ENCODE measurements at regions not wholly inside any gene's neighbourhood (a gene's known extent, or its start where the extent isn't known, plus 50 kb on each side); places are given as distances from the start of the nearest gene placed in this dataset.

DNA sequence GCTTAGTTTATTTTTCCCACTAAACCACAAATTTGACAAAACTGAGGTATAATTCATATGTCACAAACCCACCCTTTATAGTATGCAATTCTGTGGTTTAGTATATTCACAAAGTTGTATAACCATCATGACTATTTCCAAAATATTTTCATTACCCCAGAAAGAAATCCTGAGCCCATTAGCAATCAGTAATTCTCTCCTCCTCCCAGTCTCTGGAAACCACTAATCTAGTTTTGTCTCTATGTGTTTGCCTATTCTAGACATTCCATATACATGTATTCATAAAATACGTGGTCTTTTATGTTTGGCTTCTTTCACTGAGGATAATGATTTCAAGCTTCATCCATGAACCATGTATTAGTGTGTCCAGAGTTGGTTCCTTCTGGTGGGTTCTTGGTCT lies 267.6 kb downstream of the AEBP2 start:
- Mint-ChIP-seq H3K4me3 (no peak overlapping the region), H3K27ac (no peak overlapping the region), H3K9me3 (peaks cover 16% of the 10 kb centered on the region), H3K36me3 (no peaks in the 10 kb centered on the region), H3K4me1 (no peaks in the 10 kb centered on the region)
- DNase-seq (ENCODE audit: low spot score in 2 of 2) (no peak), ATAC-seq (no peak)

DNA sequence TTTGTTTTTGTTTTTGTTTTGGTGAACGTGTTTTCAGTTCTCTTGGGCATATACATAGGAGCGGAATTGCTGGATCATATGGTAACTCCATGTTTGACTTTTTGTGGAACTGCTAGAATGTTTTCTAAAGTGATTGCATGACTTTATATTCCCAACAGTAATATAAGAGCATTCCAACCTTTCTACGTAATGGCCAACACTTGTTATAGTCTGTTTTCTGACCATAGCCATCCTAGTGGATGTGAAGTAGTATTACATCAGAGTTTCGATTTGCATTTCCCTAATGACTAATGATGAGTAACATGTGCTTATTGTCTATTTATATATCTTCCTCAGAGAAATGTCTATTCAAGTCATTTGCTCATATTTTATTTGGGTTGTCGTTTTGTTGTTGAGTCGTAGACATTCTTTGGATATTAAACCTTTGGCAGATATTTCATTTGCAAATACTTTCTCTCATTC lies 268.7 kb downstream of the AEBP2 start:
- ATAC-seq = no peak
- H3K9me3 Mint-ChIP-seq = peaks cover 12% of the 10 kb centered on the region
- no peak for DNase-seq (ENCODE audit: low spot score in 2 of 2)
- no peaks in the 10 kb centered on the region for H3K36me3 Mint-ChIP-seq
- no peak overlapping the region for H3K27ac Mint-ChIP-seq
- no peaks in the 10 kb centered on the region for H3K4me1 Mint-ChIP-seq
- no peak overlapping the region for H3K4me3 Mint-ChIP-seq

DNA sequence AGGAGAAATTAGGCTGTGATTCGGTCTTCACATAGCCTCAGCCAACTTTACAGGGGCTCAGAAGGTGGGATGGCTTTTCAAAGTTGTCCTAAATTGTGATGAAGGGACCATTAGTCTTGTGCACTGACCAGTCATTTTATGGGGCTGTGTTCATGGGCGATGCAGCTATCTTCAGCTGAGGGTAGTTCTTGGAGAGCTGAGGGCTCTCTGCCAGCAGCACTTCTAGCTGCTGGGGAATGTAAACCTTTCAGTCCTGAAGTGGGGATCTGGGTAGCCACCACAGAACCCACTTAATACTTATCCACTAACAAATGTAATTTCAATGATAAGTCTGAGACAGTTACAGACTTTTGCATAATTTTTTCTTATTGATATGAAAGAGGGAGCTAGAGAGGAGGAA lies 270.6 kb downstream of the AEBP2 start:
- ATAC-seq (no peak), DNase-seq (ENCODE audit: low spot score in 2 of 2) (no peak)
- Mint-ChIP-seq H3K9me3 (peaks cover 6% of the 10 kb centered on the region), H3K4me1 (no peaks in the 10 kb centered on the region), H3K4me3 (no peak overlapping the region), H3K27ac (no peak overlapping the region), H3K36me3 (no peaks in the 10 kb centered on the region)

DNA sequence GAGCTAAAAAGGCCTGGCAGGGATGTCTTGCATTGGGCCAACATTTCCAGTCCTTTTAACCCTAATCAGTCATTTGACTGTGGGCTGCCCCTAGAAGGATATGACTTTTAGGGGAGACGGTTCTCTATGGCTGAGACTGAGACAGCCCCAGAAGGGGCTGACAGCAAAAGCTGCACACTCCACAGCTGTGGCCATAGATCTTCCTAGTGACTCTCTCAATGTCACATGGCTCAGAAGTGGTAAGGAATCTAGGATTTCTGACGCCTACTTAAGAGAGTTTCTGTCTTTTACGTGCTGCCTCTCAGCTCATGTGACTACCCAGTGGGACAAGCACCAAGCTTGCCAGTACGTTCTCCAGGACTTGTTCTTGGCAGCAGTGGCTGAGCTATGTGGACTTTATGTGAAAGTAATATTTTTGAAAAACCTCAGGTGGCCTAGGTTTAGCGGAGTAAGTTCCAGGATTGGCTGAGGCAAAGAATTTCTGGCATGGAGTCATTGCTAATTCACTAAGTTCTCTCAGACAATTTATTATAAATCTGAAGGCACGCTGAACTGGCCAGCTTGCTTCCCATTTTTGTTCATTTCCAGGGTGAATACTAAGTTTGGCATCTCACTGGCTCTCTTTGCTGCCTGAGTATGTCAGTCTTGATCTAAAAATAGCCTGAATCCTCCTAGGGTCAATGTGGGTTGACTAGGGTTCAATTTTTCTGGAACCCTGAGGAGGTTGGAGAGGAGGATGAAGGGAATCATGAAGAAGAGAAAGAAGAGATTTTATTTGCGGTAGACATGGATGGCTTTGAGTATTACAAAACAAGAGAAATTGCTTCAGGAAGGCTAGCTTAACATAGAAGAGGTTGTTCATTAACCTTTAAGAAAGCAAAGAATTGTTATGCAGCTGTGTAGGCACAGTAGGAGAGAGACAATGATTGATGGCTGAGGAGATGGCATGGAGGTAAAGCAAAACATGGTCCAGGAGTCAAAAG lies 271.8 kb downstream of the AEBP2 start:
- H3K36me3 Mint-ChIP-seq = no peaks in the 10 kb centered on the region
- no peak overlapping the region for H3K27ac Mint-ChIP-seq
- H3K9me3 Mint-ChIP-seq = peaks cover 6% of the 10 kb centered on the region
- no peak for DNase-seq (ENCODE audit: low spot score in 2 of 2)
- no peaks in the 10 kb centered on the region for H3K4me1 Mint-ChIP-seq
- no peak for ATAC-seq
- H3K4me3 Mint-ChIP-seq = no peak overlapping the region

DNA sequence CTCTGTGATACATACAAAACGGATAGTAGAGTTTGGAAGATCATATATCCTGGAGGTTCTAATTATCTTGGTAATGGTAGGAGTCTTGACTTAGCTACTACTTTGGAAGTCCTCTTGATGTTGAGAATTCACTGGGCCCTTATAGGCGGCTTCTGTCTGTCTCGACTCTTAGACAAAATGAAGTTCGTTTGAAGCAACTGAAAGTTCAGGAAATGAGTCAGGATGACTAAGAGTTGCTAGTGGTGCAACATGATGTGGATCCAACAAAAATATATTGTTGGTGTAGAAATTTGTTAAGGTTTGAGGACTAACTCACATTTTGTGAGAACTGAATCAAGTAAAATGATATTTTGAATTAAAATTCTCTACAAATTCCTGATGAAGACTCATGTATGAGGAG lies 272.7 kb downstream of the AEBP2 start:
- no peak overlapping the region for H3K27ac Mint-ChIP-seq
- peaks cover under 1% of the 10 kb centered on the region for H3K9me3 Mint-ChIP-seq
- no peak overlapping the region for H3K4me3 Mint-ChIP-seq
- no peaks in the 10 kb centered on the region for H3K4me1 Mint-ChIP-seq
- no peak for DNase-seq (ENCODE audit: low spot score in 2 of 2)
- no peaks in the 10 kb centered on the region for H3K36me3 Mint-ChIP-seq
- peak; percentile 70 for ATAC-seq

DNA sequence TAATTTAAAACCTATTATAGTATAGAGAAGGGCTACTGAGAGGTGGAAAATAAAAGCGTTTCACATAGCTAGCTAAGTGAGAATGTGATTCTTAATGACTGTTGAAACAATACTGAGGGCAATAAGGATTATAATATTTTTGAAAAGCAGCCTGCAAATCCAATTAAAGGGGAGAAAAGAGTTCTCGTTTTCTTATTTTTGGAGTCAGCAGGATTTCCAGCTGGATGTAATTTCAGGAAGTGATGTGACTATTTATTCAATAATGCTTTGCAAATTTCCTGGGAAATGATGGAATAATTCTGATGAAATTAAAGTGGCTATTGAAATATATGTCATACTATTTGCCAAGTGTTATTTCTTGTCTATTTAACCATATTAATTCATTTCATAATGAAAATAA lies 279.1 kb downstream of the AEBP2 start:
- Mint-ChIP-seq H3K4me3 (no peak overlapping the region), H3K9me3 (no peaks in the 10 kb centered on the region), H3K4me1 (no peaks in the 10 kb centered on the region), H3K36me3 (no peaks in the 10 kb centered on the region), H3K27ac (no peak overlapping the region)
- DNase-seq (ENCODE audit: low spot score in 2 of 2) = no peak
- no peak for ATAC-seq

DNA sequence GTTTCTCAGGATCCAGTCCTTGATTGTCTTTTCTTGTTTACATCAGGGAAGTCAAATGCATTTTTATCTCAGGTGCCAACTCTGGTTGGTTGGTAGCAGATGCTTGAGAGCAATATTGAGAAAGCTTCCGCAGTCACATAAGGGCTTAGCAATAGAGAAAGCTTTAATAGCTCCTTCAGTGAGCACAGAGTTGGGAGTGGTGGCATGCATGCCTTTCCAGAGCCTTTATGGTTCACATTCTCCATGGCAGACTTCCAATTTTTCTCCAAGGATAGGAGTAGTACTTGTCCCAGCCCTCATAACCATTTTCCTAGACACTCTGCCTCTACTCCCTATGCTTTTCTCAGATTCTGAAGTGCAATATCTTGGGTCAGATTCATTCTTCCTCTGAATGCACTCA lies 280.4 kb downstream of the AEBP2 start:
- Mint-ChIP-seq H3K27ac (no peak overlapping the region), H3K4me3 (no peak overlapping the region), H3K9me3 (no peaks in the 10 kb centered on the region), H3K4me1 (no peaks in the 10 kb centered on the region), H3K36me3 (no peaks in the 10 kb centered on the region)
- ATAC-seq (no peak), DNase-seq (ENCODE audit: low spot score in 2 of 2) (no peak)

DNA sequence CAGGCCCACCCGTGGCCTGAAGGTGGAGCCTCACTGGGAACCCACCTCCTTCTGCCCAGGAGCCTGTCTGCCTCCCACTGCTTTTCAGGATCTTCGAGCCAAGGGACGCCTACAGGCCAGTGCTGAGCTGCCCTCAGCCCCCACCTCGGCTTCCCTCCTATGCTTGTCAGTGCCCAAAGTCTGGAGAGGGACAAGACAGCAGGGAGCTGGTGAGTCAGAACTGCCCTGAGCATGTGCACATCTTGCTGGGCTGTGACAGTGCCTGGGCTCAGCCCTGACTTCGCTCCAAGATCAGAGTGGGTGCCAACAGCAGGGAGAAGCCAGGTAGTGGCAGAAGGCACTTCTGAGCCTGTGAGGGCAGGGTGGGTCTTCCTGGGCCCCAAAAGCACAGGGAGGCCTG lies 286.8 kb downstream of the AEBP2 start:
- no peaks in the 10 kb centered on the region for H3K36me3 Mint-ChIP-seq
- no peak overlapping the region for H3K27ac Mint-ChIP-seq
- no peak for DNase-seq (ENCODE audit: low spot score in 2 of 2)
- ATAC-seq = peak; percentile 28
- H3K9me3 Mint-ChIP-seq = no peaks in the 10 kb centered on the region
- no peaks in the 10 kb centered on the region for H3K4me1 Mint-ChIP-seq
- no peak overlapping the region for H3K4me3 Mint-ChIP-seq

DNA sequence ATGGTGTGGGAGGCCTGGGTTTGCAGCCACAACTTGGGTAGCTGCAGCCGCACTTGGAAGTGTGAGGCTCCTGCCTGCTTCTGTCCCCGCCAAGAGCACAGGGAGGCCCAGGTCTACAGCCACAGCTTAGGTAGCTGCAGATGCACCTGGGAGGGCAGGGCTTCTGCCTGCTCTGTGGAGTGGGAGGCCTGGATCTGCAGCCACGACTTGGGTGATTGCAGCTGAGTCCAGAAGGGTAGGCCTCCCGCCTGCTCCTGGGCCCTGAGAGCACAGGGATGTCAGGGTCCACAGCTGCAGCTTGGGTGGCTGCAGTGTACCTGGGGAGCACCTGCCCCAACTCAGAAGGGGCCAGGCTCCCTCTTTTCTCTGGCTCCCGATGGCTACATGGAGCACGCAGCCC lies 287.3 kb downstream of the AEBP2 start:
- H3K4me3 Mint-ChIP-seq = no peak overlapping the region
- ATAC-seq = no peak
- no peaks in the 10 kb centered on the region for H3K4me1 Mint-ChIP-seq
- H3K9me3 Mint-ChIP-seq = no peaks in the 10 kb centered on the region
- no peak overlapping the region for H3K27ac Mint-ChIP-seq
- H3K36me3 Mint-ChIP-seq = no peaks in the 10 kb centered on the region
- no peak for DNase-seq (ENCODE audit: low spot score in 2 of 2)

DNA sequence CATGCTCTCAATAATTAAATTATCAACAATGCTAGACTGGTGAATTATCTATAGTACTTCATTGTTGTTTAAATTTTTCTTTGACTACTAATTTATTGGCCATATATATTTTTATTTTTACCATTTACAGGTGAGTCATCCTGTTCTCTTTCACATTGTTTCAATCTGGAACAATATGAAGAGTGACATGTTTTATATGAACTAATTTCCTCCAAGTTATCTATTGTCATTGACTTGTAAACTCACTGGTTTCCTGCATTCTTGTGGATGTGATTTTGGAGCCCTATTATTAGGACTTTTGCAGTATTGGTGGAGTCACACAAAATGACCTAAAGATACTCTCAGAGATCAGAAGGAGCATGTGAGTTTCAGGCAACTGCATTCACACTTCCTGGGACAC lies 297.7 kb downstream of the AEBP2 start:
- H3K27ac Mint-ChIP-seq = no peak overlapping the region
- H3K9me3 Mint-ChIP-seq = no peaks in the 10 kb centered on the region
- H3K4me1 Mint-ChIP-seq = no peaks in the 10 kb centered on the region
- no peak for DNase-seq (ENCODE audit: low spot score in 2 of 2)
- no peaks in the 10 kb centered on the region for H3K36me3 Mint-ChIP-seq
- no peak overlapping the region for H3K4me3 Mint-ChIP-seq
- no peak for ATAC-seq

DNA sequence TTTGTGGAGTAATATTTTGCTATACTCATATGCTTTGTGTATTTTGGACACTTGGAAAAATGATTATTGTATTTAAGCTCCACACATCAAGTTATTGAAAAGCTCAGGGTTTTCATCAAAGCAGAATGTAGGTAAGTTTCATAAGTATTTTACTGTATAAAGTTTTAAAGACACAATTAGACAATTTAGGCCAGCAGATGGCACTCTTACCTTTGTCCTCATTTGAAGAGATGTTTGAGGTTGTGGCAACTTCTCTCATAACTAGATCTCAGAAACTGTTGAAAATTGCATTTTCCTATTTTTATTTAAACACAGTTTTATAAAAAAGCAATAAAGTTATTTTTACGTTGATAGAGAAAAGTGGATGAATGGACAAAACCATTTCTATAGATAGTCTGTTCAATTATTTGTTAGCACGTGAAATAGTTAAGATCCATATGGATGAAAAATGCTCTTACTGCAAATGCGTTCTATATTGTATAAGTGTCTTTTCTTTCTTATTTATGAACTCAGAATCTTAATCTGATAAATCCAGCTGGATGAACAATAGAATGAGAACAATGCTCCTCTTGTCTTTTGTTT lies 300.0 kb downstream of the AEBP2 start:
- no peak for ATAC-seq
- DNase-seq (ENCODE audit: low spot score in 2 of 2) = peak in 1 of 2 donors; percentile 11
- H3K4me1 Mint-ChIP-seq = no peaks in the 10 kb centered on the region
- H3K36me3 Mint-ChIP-seq = no peaks in the 10 kb centered on the region
- H3K27ac Mint-ChIP-seq = no peak overlapping the region
- no peaks in the 10 kb centered on the region for H3K9me3 Mint-ChIP-seq
- H3K4me3 Mint-ChIP-seq = no peak overlapping the region

DNA sequence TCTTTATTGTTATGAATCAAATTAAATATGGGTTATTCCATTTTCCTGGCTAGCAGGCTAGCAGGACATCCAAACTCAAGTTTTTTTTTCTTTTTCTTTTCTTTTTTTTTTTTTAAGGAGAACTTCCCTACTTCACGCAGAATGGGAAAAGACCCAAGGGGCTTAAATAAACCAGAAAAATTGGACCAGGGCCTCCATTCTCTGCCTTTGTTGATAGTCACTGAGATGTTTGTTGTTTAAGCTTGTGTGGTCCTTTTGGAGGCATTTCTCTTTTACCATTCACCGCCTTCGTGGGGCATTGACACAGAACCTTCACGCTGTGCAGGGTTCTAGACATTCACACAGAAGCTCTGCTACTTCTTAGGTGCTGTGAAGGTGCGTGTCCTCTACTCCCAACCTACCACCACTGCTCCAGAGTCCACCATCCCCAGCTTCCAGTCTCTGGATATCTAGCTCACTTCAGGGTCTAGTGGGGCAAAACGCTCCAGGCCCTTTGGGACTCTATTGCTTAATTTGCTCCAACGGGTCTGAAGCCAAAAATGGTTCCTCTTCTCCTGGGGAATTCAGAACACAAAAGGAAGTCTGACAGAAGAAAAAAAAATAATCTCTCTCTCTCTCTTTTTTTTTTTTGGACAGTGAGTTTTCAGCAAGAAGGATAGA lies 301.3 kb downstream of the AEBP2 start:
- no peak overlapping the region for H3K4me3 Mint-ChIP-seq
- DNase-seq (ENCODE audit: low spot score in 2 of 2) (no peak), ATAC-seq (no peak)
- no peaks in the 10 kb centered on the region for H3K9me3 Mint-ChIP-seq
- no peaks in the 10 kb centered on the region for H3K36me3 Mint-ChIP-seq
- H3K4me1 Mint-ChIP-seq = no peaks in the 10 kb centered on the region
- H3K27ac Mint-ChIP-seq = no peak overlapping the region

DNA sequence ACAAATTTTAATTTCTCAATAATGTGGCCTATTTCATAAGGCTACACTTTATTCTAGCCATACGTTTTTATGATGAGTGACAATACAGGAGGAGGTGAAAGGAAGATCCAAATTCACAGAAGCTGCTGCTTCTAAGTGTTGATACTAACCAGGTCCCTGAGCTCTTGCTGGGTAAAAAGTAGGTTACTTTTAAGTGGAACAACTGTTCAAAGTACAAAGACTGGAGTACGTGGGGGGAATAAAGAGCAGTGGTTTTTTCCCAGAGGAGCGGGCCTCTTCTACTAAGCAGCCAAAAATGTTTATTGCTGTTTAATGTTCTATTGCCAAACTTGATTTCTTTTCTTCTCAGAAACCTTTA lies 301.8 kb downstream of the AEBP2 start:
- H3K4me3 Mint-ChIP-seq = no peak overlapping the region
- H3K9me3 Mint-ChIP-seq = no peaks in the 10 kb centered on the region
- H3K4me1 Mint-ChIP-seq = no peaks in the 10 kb centered on the region
- no peak overlapping the region for H3K27ac Mint-ChIP-seq
- no peak for ATAC-seq
- H3K36me3 Mint-ChIP-seq = no peaks in the 10 kb centered on the region
- no peak for DNase-seq (ENCODE audit: low spot score in 2 of 2)

DNA sequence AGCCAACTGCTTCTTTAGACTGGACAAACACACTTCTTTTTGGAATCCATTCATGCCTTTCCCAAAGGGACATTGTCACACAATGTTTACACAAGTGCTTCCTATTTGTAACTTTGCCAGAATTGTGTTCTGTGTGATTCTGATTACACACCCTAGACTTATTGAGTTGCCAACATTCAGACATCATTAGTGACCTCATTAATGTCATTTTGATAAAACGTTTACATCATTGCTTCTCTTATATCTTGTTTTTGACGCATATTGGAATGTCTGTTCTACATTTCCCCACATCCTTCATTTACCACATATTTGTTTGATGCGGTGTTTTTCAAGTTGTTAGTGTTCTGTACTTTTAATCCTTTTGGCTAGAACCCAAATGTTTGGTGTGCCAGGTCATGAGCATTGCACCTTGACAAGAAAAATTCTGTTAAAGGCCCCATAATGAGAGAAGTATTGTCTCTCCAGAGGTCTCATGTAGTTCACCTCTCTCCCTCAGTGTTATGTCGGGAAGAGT lies 305.5 kb downstream of the AEBP2 start:
- H3K27ac Mint-ChIP-seq = no peak overlapping the region
- no peak for DNase-seq (ENCODE audit: low spot score in 2 of 2)

DNA sequence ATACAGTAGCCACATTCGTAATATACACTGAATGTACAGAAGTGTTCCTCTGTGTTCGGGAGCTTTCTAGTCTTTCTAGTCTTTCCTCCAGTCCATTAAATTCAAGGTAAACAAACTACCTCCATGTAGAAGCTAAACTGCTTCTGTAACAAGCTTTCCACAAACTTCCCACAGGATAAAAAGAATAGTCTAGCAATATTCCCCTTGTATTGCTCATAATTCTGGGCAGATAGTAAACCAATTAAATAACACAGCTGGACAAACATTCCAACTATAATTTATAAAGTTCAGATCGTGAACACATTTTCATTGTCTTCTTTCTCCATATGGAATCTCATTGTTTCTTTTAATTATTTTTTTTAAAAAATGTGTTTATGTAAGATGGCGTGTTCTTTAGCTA lies 307.2 kb downstream of the AEBP2 start:
- no peaks in the 10 kb centered on the region for H3K4me1 Mint-ChIP-seq
- H3K27ac Mint-ChIP-seq = no peak overlapping the region
- DNase-seq (ENCODE audit: low spot score in 2 of 2) = no peak
- H3K4me3 Mint-ChIP-seq = no peak overlapping the region
- no peaks in the 10 kb centered on the region for H3K9me3 Mint-ChIP-seq
- no peak for ATAC-seq
- no peaks in the 10 kb centered on the region for H3K36me3 Mint-ChIP-seq

More for the DNA sequence above, 305.5 kb downstream of the AEBP2 start:
- H3K4me1 Mint-ChIP-seq = no peaks in the 10 kb centered on the region
- ATAC-seq = no peak
- H3K9me3 Mint-ChIP-seq = no peaks in the 10 kb centered on the region
- no peaks in the 10 kb centered on the region for H3K36me3 Mint-ChIP-seq
- no peak overlapping the region for H3K4me3 Mint-ChIP-seq
